T-helper 17 cell (primary cell): ENCODE measurements at regions not wholly inside any gene's neighbourhood (a gene's known extent, or its start where the extent isn't known, plus 50 kb on each side); places are given as distances from the start of the nearest gene placed in this dataset.

Experiments used
- ATAC-seq: fragments of 150-1000 bp; cut with Tn5 transposase; 2 replicates; pipeline ENCODE4 v1.10.0; 2021; ENCODE audit warnings: mild to moderate bottlenecking, moderate library complexity
- DNase-seq, 3 donors: peaks; one replicate each; pipeline versions ENCODE4 v3.0.0 to v3.0.0-alpha.2; 2020 to 2021
- H3K9me3 ChIP-seq: one replicate; pipeline ENCODE4 v1.7.0; 2013; ENCODE audit warnings: low read length, mild to moderate bottlenecking; ENCODE audit not compliant: control insufficient read depth, poor library complexity, severe bottlenecking
- H3K27ac Mint-ChIP-seq: one replicate; pipeline ENCODE4 v1.8.0; 2022; ENCODE audit warnings: mild to moderate bottlenecking, moderate library complexity, mixed read lengths
- H3K27me3 Mint-ChIP-seq: one replicate; pipeline ENCODE4 v1.8.0; 2022; ENCODE audit warnings: mixed read lengths
- H3K36me3 Mint-ChIP-seq: one replicate; pipeline ENCODE4 v1.8.0; 2022; ENCODE audit warnings: low read depth, mixed read lengths
- H3K4me1 Mint-ChIP-seq: one replicate; pipeline ENCODE4 v1.8.0; 2022; ENCODE audit warnings: mild to moderate bottlenecking, mixed read lengths
- H3K4me3 Mint-ChIP-seq: one replicate; pipeline ENCODE4 v1.8.0; 2022; ENCODE audit warnings: mild to moderate bottlenecking, moderate library complexity, mixed read lengths

- H3K36me3 Mint-ChIP-seq: no peaks in the 10 kb centered on the region
- H3K27ac Mint-ChIP-seq: no peak overlapping the region
- H3K27me3 Mint-ChIP-seq: peaks cover 8% of the 10 kb centered on the region
- H3K4me1 Mint-ChIP-seq: no peaks in the 10 kb centered on the region
- no peak overlapping the region for H3K4me3 Mint-ChIP-seq
- DNase-seq: no peak
- ATAC-seq: no peak
- H3K9me3 ChIP-seq: no peaks in the 10 kb centered on the region
These were observed 62.6 kb upstream of the DHX40 start for GRCh38 chr17:59502800-59503199.

DNA sequence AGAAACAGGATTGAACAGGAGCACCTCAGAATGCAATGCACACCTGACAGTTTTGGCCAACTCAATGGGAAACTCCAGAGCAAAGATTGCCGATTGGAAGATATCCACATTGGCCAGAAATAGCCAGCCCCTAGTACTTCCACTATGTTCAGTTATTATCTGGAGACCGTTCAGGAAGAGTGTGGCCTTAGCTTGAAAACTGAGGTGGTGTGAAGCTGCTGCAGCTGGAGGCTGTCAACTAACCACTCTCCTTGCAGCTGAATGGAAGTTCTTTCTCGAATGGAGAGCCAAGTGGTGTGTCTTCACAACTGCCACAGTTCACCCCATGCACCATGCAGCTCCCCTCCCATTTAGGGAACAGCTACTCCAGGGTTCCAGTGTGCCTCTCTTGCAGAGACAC, 61.9 kb upstream of the DHX40 start:
- Mint-ChIP-seq H3K36me3 (no peaks in the 10 kb centered on the region), H3K4me1 (no peaks in the 10 kb centered on the region), H3K27ac (no peak overlapping the region), H3K4me3 (no peak overlapping the region), H3K27me3 (peaks cover 8% of the 10 kb centered on the region)
- no peak for ATAC-seq
- DNase-seq: no peak
- no peaks in the 10 kb centered on the region for H3K9me3 ChIP-seq

- ATAC-seq: no peak
- no peaks in the 10 kb centered on the region for H3K36me3 Mint-ChIP-seq
- H3K4me1 Mint-ChIP-seq: no peaks in the 10 kb centered on the region
These were observed 60.6 kb upstream of the DHX40 start for GRCh38 chr17:59504821-59505220.

DNA sequence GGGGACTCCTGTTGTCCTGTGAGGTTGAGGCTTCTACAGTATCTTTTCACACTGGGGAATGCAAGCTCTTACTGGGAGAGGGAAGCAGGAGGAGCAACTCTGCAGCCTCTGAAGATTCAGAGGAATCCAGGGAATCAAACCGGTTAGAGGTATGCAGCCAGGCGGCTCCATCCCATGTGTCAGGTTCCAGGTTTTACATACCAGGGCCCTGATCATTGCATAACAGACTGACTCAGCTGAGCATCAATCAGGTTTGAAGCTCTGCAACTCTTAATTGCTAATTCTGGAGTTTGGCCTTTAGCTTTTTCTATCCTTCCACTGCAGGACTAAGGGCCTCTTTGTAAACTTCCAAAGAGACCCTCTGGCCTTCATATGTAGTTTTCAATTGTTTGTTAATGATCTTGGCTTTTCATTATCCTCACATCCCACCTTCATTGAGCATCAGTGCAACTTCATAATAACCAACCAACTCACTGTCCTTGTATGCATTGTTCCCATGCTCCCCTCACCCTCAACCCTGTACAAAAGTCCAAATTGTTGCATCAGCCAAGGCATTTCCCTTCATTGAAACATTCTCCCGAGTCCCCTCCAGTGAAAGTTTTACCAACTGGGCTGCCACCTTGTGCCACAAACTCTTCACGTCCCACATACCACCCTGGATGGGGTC, 59.7 kb upstream of the DHX40 start:
- DNase-seq (no peak), ATAC-seq (no peak)
- Mint-ChIP-seq H3K4me1 (no peaks in the 10 kb centered on the region), H3K27ac (no peak overlapping the region), H3K36me3 (no peaks in the 10 kb centered on the region), H3K27me3 (peaks cover 8% of the 10 kb centered on the region), H3K4me3 (no peak overlapping the region)
- no peaks in the 10 kb centered on the region for H3K9me3 ChIP-seq

More at GRCh38 chr17:59504821-59505220, 60.6 kb upstream of the DHX40 start:
- Mint-ChIP-seq H3K4me3 (no peak overlapping the region), H3K27me3 (peaks cover 8% of the 10 kb centered on the region), H3K27ac (no peak overlapping the region)
- DNase-seq: no peak
- no peaks in the 10 kb centered on the region for H3K9me3 ChIP-seq

GRCh38 chr17:59506894-59507726, 58.3 kb upstream of the DHX40 start:
- no peaks in the 10 kb centered on the region for H3K9me3 ChIP-seq
- ATAC-seq: no peak
- Mint-ChIP-seq H3K27me3 (peaks cover 8% of the 10 kb centered on the region), H3K4me1 (no peaks in the 10 kb centered on the region), H3K4me3 (no peak overlapping the region), H3K27ac (no peak overlapping the region), H3K36me3 (no peaks in the 10 kb centered on the region)
- no peak for DNase-seq

GRCh38 chr17:59508999-59509625, 56.3 kb upstream of the DHX40 start:
- peak overlapping the region; percentile 34 for H3K27ac Mint-ChIP-seq
- no peaks in the 10 kb centered on the region for H3K36me3 Mint-ChIP-seq
- ATAC-seq: no peak

GRCh38 chr17:59510611-59511010, 54.8 kb upstream of the DHX40 start:
- peaks cover 9% of the 10 kb centered on the region for H3K27me3 Mint-ChIP-seq
- no peak overlapping the region for H3K27ac Mint-ChIP-seq
- DNase-seq (no peak), ATAC-seq (no peak)
- H3K4me1 Mint-ChIP-seq: no peaks in the 10 kb centered on the region
- no peak overlapping the region for H3K4me3 Mint-ChIP-seq
- H3K9me3 ChIP-seq: no peaks in the 10 kb centered on the region
- H3K36me3 Mint-ChIP-seq: no peaks in the 10 kb centered on the region

More at GRCh38 chr17:59508999-59509625, 56.3 kb upstream of the DHX40 start:
- H3K4me3 Mint-ChIP-seq: no peak overlapping the region
- peaks cover 7% of the 10 kb centered on the region for H3K27me3 Mint-ChIP-seq
- H3K9me3 ChIP-seq: no peaks in the 10 kb centered on the region
- H3K4me1 Mint-ChIP-seq: no peaks in the 10 kb centered on the region
- DNase-seq: no peak

GRCh38 chr17:59511726-59512125, 53.7 kb upstream of the DHX40 start:
- H3K9me3 ChIP-seq: no peaks in the 10 kb centered on the region
- Mint-ChIP-seq H3K4me1 (no peaks in the 10 kb centered on the region), H3K27me3 (peaks cover 5% of the 10 kb centered on the region), H3K27ac (no peak overlapping the region), H3K36me3 (no peaks in the 10 kb centered on the region), H3K4me3 (no peak overlapping the region)
- ATAC-seq (no peak), DNase-seq (no peak)

- H3K4me1 Mint-ChIP-seq: no peaks in the 10 kb centered on the region
- H3K4me3 Mint-ChIP-seq: no peak overlapping the region
- no peaks in the 10 kb centered on the region for H3K36me3 Mint-ChIP-seq
- ATAC-seq (no peak), DNase-seq (no peak)
- H3K27ac Mint-ChIP-seq: no peak overlapping the region
- H3K27me3 Mint-ChIP-seq: peaks cover 5% of the 10 kb centered on the region
- no peaks in the 10 kb centered on the region for H3K9me3 ChIP-seq
These were observed 52.5 kb upstream of the DHX40 start for GRCh38 chr17:59512844-59513385.

DNA sequence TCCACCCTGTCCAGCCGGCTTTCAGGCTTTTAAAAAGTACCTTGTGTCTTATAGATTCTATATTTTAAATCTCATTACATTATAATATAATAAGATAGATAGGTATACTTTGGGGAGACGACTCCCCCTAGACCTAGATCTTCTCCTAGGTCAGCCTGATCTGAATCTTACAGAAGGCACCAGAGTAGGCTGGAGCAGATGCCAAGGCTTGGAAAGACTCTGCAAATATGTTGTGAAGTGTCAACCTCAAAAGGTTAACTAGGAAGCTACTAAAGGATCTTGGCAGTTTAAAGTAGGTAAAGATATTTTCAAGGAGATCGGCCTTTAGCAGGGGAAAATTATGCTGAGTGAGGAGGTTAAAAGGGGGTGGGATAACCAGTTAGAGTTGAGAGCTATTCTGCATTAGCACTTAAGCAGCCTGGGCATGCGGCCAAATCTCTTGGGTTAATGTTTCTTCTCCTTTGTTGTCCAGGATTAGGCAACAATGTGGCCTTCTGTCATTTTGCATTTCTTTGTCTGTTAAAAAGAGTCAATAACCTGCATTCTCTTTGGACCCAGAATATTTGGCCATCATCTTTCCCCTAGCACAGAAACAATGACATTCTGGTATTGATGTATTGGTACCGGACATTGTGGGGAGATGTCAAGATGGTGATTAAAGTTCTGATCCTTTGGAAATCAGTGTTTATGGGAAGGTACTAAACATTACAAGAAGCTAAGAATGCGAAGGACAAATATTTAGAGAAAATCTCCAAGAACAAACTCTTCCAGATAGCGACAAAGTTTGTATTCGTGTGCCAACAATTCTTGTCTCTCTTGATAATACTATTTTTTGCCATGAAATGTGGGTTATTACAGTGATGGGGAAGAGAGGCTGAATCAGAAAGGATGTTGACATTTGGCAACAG, 51.2 kb upstream of the DHX40 start:
- DNase-seq (no peak), ATAC-seq (no peak)
- H3K27me3 Mint-ChIP-seq: peaks cover 5% of the 10 kb centered on the region
- no peak overlapping the region for H3K27ac Mint-ChIP-seq
- H3K4me1 Mint-ChIP-seq: no peaks in the 10 kb centered on the region
- H3K4me3 Mint-ChIP-seq: no peak overlapping the region
- no peaks in the 10 kb centered on the region for H3K9me3 ChIP-seq
- no peaks in the 10 kb centered on the region for H3K36me3 Mint-ChIP-seq
